ENCODE measurements at regions not wholly inside any gene's neighbourhood (a gene's known extent, or its start where the extent isn't known, plus 50 kb on each side); places are given as distances from the start of the nearest gene placed in this dataset.

GRCh38 chr12:84421103-84421502, 491.5 kb downstream of the SLC6A15 start:
- no peak for DNase-seq (ENCODE audit: low read depth in 1 of 2, low spot score in 2 of 2)
- no peaks in the 10 kb centered on the region for H3K23me2 ChIP-seq (ENCODE audit: low read depth, low read length)
- no peak overlapping the region for H3K9ac ChIP-seq (replicated peaks in 1 of 4; ENCODE audit: extremely low read depth in 1 of 4, low read depth in 3 of 4, low read length in 3 of 4)
- no peak overlapping the region for H3K27ac ChIP-seq (ENCODE audit: low read depth, low read length)
- H3K79me1 ChIP-seq (ENCODE audit: low read depth, low read length), result no peaks in the 10 kb centered on the region
- H4K5ac ChIP-seq (ENCODE audit: insufficient read length, low read depth, low read length), result no peak overlapping the region
- H2BK20ac ChIP-seq (ENCODE audit: low read length), result no peak overlapping the region
- no peak overlapping the region for H2BK5ac ChIP-seq (ENCODE audit: low read depth, low read length)
- H3K4me1 ChIP-seq (replicated peaks in 1 of 4; ENCODE audit: control insufficient read depth in 3 of 4, insufficient read depth in 4 of 4, low read length in 3 of 4), result no peaks in the 10 kb centered on the region
- no peak overlapping the region for H2BK15ac ChIP-seq (ENCODE audit: low read length)
- no peaks in the 10 kb centered on the region for H3K79me2 ChIP-seq (ENCODE audit: control insufficient read depth in 1 of 2, insufficient read depth in 2 of 2, low read length in 2 of 2)
- POLR2A ChIA-PET (ENCODE audit: partially characterized antibody), result no interaction called here
- H3K4ac ChIP-seq (replicated peaks; ENCODE audit: insufficient read length, low read depth, low read length), result no peak overlapping the region
- H3K27me3 ChIP-seq (replicated peaks in 1 of 4; ENCODE audit: control insufficient read depth in 3 of 4, extremely low read depth in 1 of 4, insufficient read depth in 3 of 4, low read length in 3 of 4), result no peaks in the 10 kb centered on the region
- no peaks in the 10 kb centered on the region for H4K20me1 ChIP-seq (replicated peaks in 1 of 2; ENCODE audit: control insufficient read depth in 1 of 2, insufficient read depth in 2 of 2, low read length in 2 of 2)
- H3K14ac ChIP-seq (ENCODE audit: insufficient read length), result no peak overlapping the region
- no peak overlapping the region for H3K4me3 ChIP-seq (ENCODE audit: extremely low read depth in 1 of 4, insufficient read depth in 2 of 4, low read depth in 3 of 4, low read length in 4 of 4)
- no peak overlapping the region for H2BK120ac ChIP-seq (replicated peaks; ENCODE audit: low read depth, low read length)
- H2BK12ac ChIP-seq (ENCODE audit: low read depth, low read length), result no peak overlapping the region
- no peak overlapping the region for H3K4me2 ChIP-seq (ENCODE audit: insufficient read depth in 1 of 2, low read depth in 2 of 2, low read length in 2 of 2)
- FAIRE-seq, result no peak
- H4K91ac ChIP-seq (replicated peaks; ENCODE audit: insufficient read length, low read length), result no peak overlapping the region
- CTCF ChIA-PET (ENCODE audit: partially characterized antibody), result interaction anchor here (0.7 kb wide), 1 partner anchor 144 kb away, joined by 3 read pairs; no protein-coding TSS in a partner anchor
- no peak overlapping the region for H3K56ac ChIP-seq (replicated peaks; ENCODE audit: insufficient read length, low read depth, low read length)
- no peaks in the 10 kb centered on the region for H3K9me3 ChIP-seq (ENCODE audit: insufficient read depth in 2 of 2, low read depth in 1 of 2, low read length in 1 of 2)
- H3K23ac ChIP-seq (ENCODE audit: insufficient read length), result no peak overlapping the region
- H2AFZ ChIP-seq (ENCODE audit: low read length), result no peak overlapping the region
- H3K36me3 ChIP-seq (ENCODE audit: control insufficient read depth in 2 of 4, insufficient read depth in 4 of 4, low read length in 3 of 4), result no peaks in the 10 kb centered on the region
- no peak overlapping the region for H2AK5ac ChIP-seq (ENCODE audit: low read depth, low read length)
- H4K8ac ChIP-seq (ENCODE audit: extremely low read depth, insufficient read depth, low read length), result no peak overlapping the region
- no peak overlapping the region for H3K18ac ChIP-seq (ENCODE audit: extremely low read depth, low read length)
- TF ChIP-seq CHD7 (IDR thresholded peaks at IDR 0.05; ENCODE audit: insufficient replicate concordance, low read length), result no peak

Data from H1 (cell line).